ENCODE measurements at regions not wholly inside any gene's neighbourhood (a gene's known extent, or its start where the extent isn't known, plus 50 kb on each side); places are given as distances from the start of the nearest gene placed in this dataset.

DNA sequence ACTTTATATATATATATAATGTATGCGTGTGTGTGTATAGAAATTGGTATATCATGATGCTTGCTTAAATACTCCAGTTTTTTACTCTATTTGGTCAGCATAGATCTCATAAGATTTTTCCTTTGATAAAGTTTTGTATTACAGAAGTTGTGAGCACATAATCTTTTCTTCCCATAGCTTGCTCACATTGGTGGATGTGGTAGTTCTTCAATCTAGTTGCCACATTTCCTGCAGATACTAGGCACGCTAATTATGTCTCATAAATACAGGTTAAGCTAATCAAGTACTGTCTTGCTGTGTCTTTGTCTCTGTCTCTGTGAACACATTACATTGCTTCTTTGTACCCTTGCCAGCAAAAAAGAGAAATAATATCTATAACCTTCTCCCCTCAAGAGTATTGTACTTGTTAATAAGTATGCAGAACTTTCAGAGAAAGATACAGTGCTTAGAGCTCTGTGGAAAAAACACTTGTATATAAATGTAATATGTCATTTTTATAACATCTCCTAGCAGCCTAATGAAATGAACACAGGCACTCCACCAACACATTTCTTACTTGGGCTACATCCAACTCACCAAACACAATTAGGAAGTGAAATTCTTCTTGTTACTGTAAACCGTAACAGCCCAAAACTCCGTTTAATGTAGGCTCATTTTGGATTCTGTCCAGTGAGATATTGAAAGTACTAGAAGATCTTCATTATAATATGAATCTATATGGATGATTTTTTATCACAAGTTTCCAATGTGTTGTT, 306.7 kb upstream of the SLC8A1 start:
- TF ChIP-seq POLR2AphosphoS5 (IDR thresholded peaks at IDR 0.05; ENCODE audit: low read depth, low read length), result no peak
- TF ChIP-seq, protein P1, sequence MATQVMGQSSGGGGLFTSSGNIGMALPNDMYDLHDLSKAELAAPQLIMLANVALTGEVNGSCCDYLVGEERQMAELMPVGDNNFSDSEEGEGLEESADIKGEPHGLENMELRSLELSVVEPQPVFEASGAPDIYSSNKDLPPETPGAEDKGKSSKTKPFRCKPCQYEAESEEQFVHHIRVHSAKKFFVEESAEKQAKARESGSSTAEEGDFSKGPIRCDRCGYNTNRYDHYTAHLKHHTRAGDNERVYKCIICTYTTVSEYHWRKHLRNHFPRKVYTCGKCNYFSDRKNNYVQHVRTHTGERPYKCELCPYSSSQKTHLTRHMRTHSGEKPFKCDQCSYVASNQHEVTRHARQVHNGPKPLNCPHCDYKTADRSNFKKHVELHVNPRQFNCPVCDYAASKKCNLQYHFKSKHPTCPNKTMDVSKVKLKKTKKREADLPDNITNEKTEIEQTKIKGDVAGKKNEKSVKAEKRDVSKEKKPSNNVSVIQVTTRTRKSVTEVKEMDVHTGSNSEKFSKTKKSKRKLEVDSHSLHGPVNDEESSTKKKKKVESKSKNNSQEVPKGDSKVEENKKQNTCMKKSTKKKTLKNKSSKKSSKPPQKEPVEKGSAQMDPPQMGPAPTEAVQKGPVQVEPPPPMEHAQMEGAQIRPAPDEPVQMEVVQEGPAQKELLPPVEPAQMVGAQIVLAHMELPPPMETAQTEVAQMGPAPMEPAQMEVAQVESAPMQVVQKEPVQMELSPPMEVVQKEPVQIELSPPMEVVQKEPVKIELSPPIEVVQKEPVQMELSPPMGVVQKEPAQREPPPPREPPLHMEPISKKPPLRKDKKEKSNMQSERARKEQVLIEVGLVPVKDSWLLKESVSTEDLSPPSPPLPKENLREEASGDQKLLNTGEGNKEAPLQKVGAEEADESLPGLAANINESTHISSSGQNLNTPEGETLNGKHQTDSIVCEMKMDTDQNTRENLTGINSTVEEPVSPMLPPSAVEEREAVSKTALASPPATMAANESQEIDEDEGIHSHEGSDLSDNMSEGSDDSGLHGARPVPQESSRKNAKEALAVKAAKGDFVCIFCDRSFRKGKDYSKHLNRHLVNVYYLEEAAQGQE (IDR thresholded peaks at IDR 0.05; ENCODE audit: insufficient read depth in 1 of 2, low read depth in 2 of 2, low read length in 2 of 2), result no peak
- TF ChIP-seq SIN3A (IDR thresholded peaks at IDR 0.05; ENCODE audit: borderline replicate concordance, insufficient read depth, low read length), result no peak
- TF ChIP-seq TAF1 (IDR thresholded peaks at IDR 0.05; ENCODE audit: borderline replicate concordance, insufficient read depth, low read length), result no peak
- no peak for TF ChIP-seq FOXP2 (optimal IDR thresholded peaks at IDR 0.05; ENCODE audit: borderline replicate concordance, extremely low read depth, extremely low read length, insufficient read depth)

DNA sequence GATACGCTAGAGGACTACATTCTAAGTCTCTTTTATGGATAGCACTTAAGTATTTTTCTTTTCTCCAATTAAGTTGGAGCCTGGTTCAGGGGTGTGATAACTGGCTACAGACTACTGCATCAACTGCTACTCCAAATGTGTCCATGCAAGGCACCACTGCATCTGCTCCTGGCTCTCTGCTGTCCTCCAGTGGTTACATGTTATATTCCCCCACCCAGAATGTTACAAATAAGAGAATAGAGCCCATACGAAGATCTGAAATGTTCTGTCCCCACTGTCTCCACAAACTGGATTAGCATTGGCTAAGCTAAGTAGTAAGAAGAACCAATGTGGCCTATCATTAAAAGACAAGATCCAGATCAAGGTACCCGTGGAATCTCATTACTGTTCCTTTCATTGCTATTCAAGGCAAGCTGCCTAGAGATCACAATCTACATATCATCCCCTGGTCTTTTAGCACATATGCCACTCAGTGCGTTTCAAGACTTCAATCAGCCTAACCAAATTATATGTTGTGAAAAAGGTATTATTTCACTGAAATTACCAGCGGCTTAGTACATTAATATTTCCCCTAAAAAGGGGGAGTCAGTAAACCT, 308.3 kb upstream of the SLC8A1 start:
- TF ChIP-seq SIN3A (IDR thresholded peaks at IDR 0.05; ENCODE audit: borderline replicate concordance, insufficient read depth, low read length), result no peak
- TF ChIP-seq, protein P1 (IDR thresholded peaks at IDR 0.05; ENCODE audit: insufficient read depth in 1 of 2, low read depth in 2 of 2, low read length in 2 of 2), result no peak

DNA sequence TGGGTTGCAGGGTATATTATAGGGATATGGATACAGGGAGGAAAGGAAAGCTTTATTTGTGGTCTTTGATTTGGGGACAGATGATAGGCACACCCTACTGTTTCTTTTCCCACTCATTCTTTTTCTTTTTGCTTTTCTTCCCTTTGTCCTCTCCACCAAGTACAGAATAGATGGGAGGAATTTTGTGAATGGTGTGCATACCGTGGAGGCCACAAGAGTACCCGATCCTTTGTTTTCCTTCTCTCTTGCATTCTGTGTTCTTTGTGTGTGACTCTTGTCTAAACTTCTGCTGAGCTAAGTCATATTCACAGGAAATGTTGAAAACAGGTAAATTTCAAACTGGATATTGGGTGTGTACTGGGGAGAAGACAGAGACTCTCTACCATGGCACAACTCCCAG, 321.4 kb upstream of the SLC8A1 start:
- TF ChIP-seq SIN3A (IDR thresholded peaks at IDR 0.05; ENCODE audit: borderline replicate concordance, insufficient read depth, low read length) (no peak), TAF1 (IDR thresholded peaks at IDR 0.05; ENCODE audit: borderline replicate concordance, insufficient read depth, low read length) (no peak), FOXP2 (optimal IDR thresholded peaks at IDR 0.05; ENCODE audit: borderline replicate concordance, extremely low read depth, extremely low read length, insufficient read depth) (no peak), POLR2AphosphoS5 (IDR thresholded peaks at IDR 0.05; ENCODE audit: low read depth, low read length) (no peak)
- TF ChIP-seq, protein P1 (IDR thresholded peaks at IDR 0.05; ENCODE audit: insufficient read depth in 1 of 2, low read depth in 2 of 2, low read length in 2 of 2), result no peak

DNA sequence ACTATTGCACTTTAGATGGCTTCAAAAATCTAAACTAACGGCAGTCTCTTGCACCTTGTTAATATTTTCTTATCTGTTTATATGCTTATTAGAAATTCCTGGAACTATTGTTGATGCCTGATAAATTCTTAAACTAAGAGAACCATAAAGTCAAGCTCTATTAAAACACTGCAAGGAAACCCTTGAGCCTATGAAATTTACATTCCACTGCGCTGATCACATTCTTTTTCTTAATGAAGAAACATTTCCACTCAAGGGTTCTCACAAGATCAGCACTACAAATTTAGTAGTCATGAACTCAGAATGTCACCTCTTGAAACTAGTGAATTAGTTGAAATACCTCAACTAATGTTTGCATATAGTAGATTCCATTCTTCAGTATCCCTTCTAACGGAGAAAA, 331.8 kb upstream of the SLC8A1 start:
- TF ChIP-seq POLR2AphosphoS5 (IDR thresholded peaks at IDR 0.05; ENCODE audit: low read depth, low read length), result no peak
- no peak for TF ChIP-seq FOXP2 (optimal IDR thresholded peaks at IDR 0.05; ENCODE audit: borderline replicate concordance, extremely low read depth, extremely low read length, insufficient read depth)
- TF ChIP-seq TAF1 (IDR thresholded peaks at IDR 0.05; ENCODE audit: borderline replicate concordance, insufficient read depth, low read length), result no peak
- no peak for TF ChIP-seq SIN3A (IDR thresholded peaks at IDR 0.05; ENCODE audit: borderline replicate concordance, insufficient read depth, low read length)
- TF ChIP-seq, protein P1 (IDR thresholded peaks at IDR 0.05; ENCODE audit: insufficient read depth in 1 of 2, low read depth in 2 of 2, low read length in 2 of 2), result no peak
